Fibroblast of lung (primary cell): ENCODE measurements at regions not wholly inside any gene's neighbourhood (a gene's known extent, or its start where the extent isn't known, plus 50 kb on each side); places are given as distances from the start of the nearest gene placed in this dataset.

Experiments used
- DNase-seq, 2 donors: peaks; one replicate each; pipeline versions ENCODE4 v3.0.0 to v3.0.0-alpha.2; 2010; ENCODE audit warnings: low read depth in 2 of 2
- H2AFZ ChIP-seq: 2 replicates; pipeline ENCODE4 v1.5.1; 2012; ENCODE audit warnings: low read length, control low read depth, inconsistent platforms
- H3K27ac ChIP-seq: 2 replicates; pipeline ENCODE4 v1.5.1; 2011; ENCODE audit warnings: low read length, control low read depth; ENCODE audit not compliant: insufficient read depth
- H3K27me3 ChIP-seq: 2 replicates; pipeline ENCODE4 v1.5.1; 2011; ENCODE audit warnings: mild to moderate bottlenecking, low read length; ENCODE audit not compliant: control insufficient read depth, insufficient read depth
- H3K36me3 ChIP-seq: 2 replicates; pipeline ENCODE4 v1.5.1; 2011; ENCODE audit warnings: low read length; ENCODE audit not compliant: control insufficient read depth, insufficient read depth
- H3K4me1 ChIP-seq: 2 replicates; pipeline ENCODE4 v1.5.1; 2011; ENCODE audit warnings: low read length; ENCODE audit not compliant: control insufficient read depth, insufficient read depth; ENCODE audit errors: extremely low read depth
- H3K4me2 ChIP-seq: 2 replicates; pipeline ENCODE4 v1.5.1; 2011; ENCODE audit warnings: low read length, control low read depth; ENCODE audit not compliant: insufficient read depth; ENCODE audit errors: extremely low read depth
- H3K4me3 ChIP-seq, 4 experiments: fragments of 200-600 bp in 1 of 4; sonication (generic) in 1 of 4; replicated peaks in 1 of 4; 2 replicates each; pipeline ENCODE4 v1.5.1; 2011 to 2016; ENCODE audit warnings: low read length in 4 of 4, low read depth in 3 of 4, mild to moderate bottlenecking in 3 of 4, control low read depth in 2 of 4, inconsistent platforms in 1 of 4, mixed read lengths in 1 of 4; ENCODE audit not compliant: insufficient read depth in 1 of 4; ENCODE audit errors: control extremely low read depth in 1 of 4
- H3K79me2 ChIP-seq: 2 replicates; pipeline ENCODE4 v1.5.1; 2012; ENCODE audit warnings: mild to moderate bottlenecking, low read length, inconsistent platforms; ENCODE audit not compliant: control insufficient read depth, insufficient read depth
- H3K9ac ChIP-seq: 2 replicates; pipeline ENCODE4 v1.5.1; 2011; ENCODE audit warnings: mild to moderate bottlenecking, low read length, control low read depth; ENCODE audit not compliant: insufficient read depth
- H3K9me3 ChIP-seq: 2 replicates; pipeline ENCODE4 v1.5.1; 2012; ENCODE audit warnings: low read depth, low read length; ENCODE audit not compliant: control insufficient read depth, insufficient read depth
- H4K20me1 ChIP-seq: 2 replicates; pipeline ENCODE4 v1.5.1; 2011; ENCODE audit warnings: low read length; ENCODE audit not compliant: control insufficient read depth, insufficient read depth; ENCODE audit errors: extremely low read depth
- EZH2 ChIP-seq: IDR thresholded peaks from 2 replicates; pipeline ENCODE4 v1.5.1; 2012; ENCODE audit warnings: low read length, control low read depth, mild to moderate bottlenecking; ENCODE audit errors: missing control alignments
- TF ChIP-seq, protein P1 (sequence below), 2 donors: IDR thresholded peaks in 1 of 2; conservative IDR thresholded peaks in 1 of 2; 1 replicate in 1 of 2; 2 replicates in 1 of 2; pipeline ENCODE4 v1.5.1; 2011 to 2012; ENCODE audit warnings: low read length in 2 of 2, control low read depth in 1 of 2, inconsistent platforms in 1 of 2, low read depth in 1 of 2, mild to moderate bottlenecking in 1 of 2

DNA sequence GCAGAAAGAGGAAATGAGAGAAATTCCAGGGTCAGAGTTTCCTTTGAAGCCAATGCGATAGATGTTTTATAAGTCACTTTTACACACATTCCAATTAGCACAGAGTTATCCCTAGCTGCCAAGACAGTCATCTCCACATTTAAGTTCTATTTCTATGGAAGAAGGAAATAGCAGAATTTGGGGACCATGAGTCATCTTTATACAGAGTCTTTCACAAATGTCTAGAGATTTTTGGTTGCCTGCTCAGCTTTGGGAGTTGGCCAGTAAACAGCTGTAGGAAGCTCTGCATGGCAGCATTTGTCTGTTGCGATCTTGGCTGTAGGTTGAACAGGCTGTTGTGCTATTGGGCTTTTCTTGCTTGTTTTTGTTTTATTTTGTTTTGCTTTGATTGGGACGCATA, 884.3 kb downstream of the GALC start:
- H3K79me2 ChIP-seq: no peaks in the 10 kb centered on the region
- H3K27me3 ChIP-seq: no peaks in the 10 kb centered on the region
- H4K20me1 ChIP-seq: no peaks in the 10 kb centered on the region
- no peak for TF ChIP-seq EZH2
- TF ChIP-seq, protein P1, sequence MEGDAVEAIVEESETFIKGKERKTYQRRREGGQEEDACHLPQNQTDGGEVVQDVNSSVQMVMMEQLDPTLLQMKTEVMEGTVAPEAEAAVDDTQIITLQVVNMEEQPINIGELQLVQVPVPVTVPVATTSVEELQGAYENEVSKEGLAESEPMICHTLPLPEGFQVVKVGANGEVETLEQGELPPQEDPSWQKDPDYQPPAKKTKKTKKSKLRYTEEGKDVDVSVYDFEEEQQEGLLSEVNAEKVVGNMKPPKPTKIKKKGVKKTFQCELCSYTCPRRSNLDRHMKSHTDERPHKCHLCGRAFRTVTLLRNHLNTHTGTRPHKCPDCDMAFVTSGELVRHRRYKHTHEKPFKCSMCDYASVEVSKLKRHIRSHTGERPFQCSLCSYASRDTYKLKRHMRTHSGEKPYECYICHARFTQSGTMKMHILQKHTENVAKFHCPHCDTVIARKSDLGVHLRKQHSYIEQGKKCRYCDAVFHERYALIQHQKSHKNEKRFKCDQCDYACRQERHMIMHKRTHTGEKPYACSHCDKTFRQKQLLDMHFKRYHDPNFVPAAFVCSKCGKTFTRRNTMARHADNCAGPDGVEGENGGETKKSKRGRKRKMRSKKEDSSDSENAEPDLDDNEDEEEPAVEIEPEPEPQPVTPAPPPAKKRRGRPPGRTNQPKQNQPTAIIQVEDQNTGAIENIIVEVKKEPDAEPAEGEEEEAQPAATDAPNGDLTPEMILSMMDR (conservative IDR thresholded peaks at IDR 0.05 in 1 of 2, IDR thresholded peaks at IDR 0.05 in 1 of 2; ENCODE audit: low read depth in 1 of 2, low read length in 2 of 2): no peak
- H3K9me3 ChIP-seq: no peaks in the 10 kb centered on the region
- peak; percentile 73 to 93 for DNase-seq
- H2AFZ ChIP-seq: no peak overlapping the region
- no peaks in the 10 kb centered on the region for H3K36me3 ChIP-seq
- no peak overlapping the region for H3K9ac ChIP-seq
- no peak overlapping the region for H3K27ac ChIP-seq
- no peak overlapping the region for H3K4me2 ChIP-seq
- no peaks in the 10 kb centered on the region for H3K4me1 ChIP-seq
- no peak overlapping the region for H3K4me3 ChIP-seq

DNA sequence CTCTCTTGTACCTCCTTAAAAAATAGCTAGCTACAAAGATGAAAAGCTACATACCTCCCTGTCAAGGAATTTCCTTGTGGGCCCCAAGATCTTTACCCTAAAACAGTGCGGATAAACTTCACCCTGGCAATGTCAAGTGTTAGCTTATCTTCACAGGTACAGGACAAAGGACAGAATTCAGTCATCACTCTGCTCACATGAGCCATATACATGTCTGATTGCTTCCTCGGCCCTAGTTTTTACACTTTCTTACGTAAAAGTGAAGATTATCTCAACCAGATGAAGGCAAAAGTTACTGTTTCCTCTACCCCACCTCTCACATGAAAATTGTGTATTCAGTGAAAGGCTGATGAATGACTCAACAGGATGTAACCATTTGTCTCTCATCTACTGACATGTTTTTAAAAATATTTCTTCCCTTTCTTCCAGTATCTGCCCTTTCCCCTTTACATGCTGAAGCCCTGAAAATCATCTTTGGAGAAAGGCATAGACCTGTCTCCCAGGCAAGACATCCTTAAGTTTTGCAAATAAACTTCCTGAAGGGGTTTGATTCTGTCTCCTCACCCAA, 890.1 kb downstream of the GALC start:
- no peak overlapping the region for H3K4me2 ChIP-seq
- DNase-seq: peak; percentile 5 to 30
- TF ChIP-seq, protein P1 (conservative IDR thresholded peaks at IDR 0.05 in 1 of 2, IDR thresholded peaks at IDR 0.05 in 1 of 2; ENCODE audit: low read depth in 1 of 2, low read length in 2 of 2): no peak
- no peaks in the 10 kb centered on the region for H3K27me3 ChIP-seq
- H3K9me3 ChIP-seq: no peaks in the 10 kb centered on the region
- H3K9ac ChIP-seq: no peak overlapping the region
- no peak overlapping the region for H3K4me3 ChIP-seq
- H3K4me1 ChIP-seq: no peaks in the 10 kb centered on the region
- no peak overlapping the region for H3K27ac ChIP-seq
- no peaks in the 10 kb centered on the region for H4K20me1 ChIP-seq
- H3K79me2 ChIP-seq: no peaks in the 10 kb centered on the region
- no peak overlapping the region for H2AFZ ChIP-seq
- H3K36me3 ChIP-seq: no peaks in the 10 kb centered on the region

DNA sequence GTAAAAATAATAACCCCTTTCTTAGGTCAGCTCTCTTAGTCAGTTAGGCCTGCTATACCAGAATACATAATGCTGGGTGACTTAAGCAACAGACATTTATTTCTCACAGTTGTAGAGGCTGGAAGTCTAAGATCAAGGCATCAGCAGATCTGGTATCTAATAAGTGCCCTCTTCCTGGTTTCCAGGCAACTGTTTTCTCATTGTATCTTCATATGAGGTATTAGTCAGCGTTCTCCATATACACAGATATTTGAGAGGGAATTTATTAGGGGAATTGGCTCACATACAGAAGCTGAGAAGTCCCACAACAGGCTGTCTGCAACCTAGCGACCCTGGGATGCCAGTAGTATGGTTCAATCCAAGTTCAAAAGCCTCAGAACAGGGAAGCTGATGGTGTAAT, 896.0 kb downstream of the GALC start:
- no peaks in the 10 kb centered on the region for H3K9me3 ChIP-seq
- DNase-seq: peak; percentile 58 to 67

More for the DNA sequence above, 896.0 kb downstream of the GALC start:
- Histone ChIP-seq H3K4me1 (no peaks in the 10 kb centered on the region), H3K4me3 (no peak overlapping the region), H3K9ac (no peak overlapping the region), H4K20me1 (no peaks in the 10 kb centered on the region), H3K36me3 (no peaks in the 10 kb centered on the region), H3K27me3 (no peaks in the 10 kb centered on the region), H3K27ac (no peak overlapping the region), H3K4me2 (no peak overlapping the region), H2AFZ (no peak overlapping the region), H3K79me2 (no peaks in the 10 kb centered on the region)
- no peak for TF ChIP-seq EZH2
- TF ChIP-seq, protein P1 (conservative IDR thresholded peaks at IDR 0.05 in 1 of 2, IDR thresholded peaks at IDR 0.05 in 1 of 2; ENCODE audit: low read depth in 1 of 2, low read length in 2 of 2): no peak
